ENCODE measurements at regions not wholly inside any gene's neighbourhood (a gene's known extent, or its start where the extent isn't known, plus 50 kb on each side); places are given as distances from the start of the nearest gene placed in this dataset.
"Not testable (repeated sequence)": the region's sequence is repeated elsewhere in the genome, so short reads cannot be mapped to it uniquely, and the experiment has no call there.

- no peak for DNase-seq (ENCODE audit: insufficient read length, low spot score)
- no peak for FAIRE-seq
Observed at GRCh38 chr16:73427164-73427563, 379.2 kb upstream of the ZFHX3 start.

GRCh38 chr16:73426433-73427160, 378.7 kb upstream of the ZFHX3 start:
- DNase-seq (ENCODE audit: insufficient read length, low spot score) (no peak), FAIRE-seq (no peak)

DNA sequence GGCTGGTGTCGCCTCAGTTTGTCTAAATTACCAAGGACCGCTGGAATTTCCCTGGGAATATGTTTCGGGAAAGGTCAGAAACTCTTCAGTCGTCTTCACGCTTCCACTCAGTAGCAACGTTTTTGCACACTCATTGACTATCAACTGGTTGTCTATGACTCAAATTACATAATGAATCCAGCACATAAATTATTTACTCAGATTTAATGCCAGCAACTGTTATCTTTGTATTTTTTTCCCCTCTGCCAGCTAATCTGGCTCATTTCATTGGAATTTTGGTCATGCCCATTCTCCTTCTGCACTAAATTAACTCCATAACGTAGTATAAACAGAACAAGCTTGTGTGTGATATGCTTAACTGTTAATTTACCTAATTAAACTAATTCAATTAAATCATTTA, 372.7 kb upstream of the ZFHX3 start:
- FAIRE-seq (no peak), DNase-seq (ENCODE audit: insufficient read length, low spot score) (no peak)

DNA sequence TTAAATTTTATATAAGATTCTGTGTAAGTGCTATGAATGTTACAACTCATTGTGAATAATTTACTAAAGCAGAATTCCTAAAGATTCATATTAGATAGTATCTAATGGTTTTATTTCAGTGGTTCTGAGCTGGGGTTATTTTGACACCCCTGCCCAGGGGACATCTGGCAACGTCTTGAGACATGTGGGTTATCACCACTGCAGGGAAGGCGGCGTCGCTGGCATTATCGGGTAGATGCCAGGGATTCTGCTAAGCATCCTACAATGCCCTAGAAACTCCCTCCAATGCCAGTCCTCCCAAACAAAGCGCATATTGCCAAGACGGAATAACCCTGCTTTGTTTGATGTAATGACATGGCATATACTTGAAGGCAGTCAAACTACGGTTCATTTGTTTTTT, 372.3 kb upstream of the ZFHX3 start:
- no peak for DNase-seq (ENCODE audit: insufficient read length, low spot score)
- FAIRE-seq: no peak

GRCh38 chr16:73418691-73419090, 370.8 kb upstream of the ZFHX3 start:
- DNase-seq (ENCODE audit: insufficient read length, low spot score) (no peak), FAIRE-seq (no peak)

DNA sequence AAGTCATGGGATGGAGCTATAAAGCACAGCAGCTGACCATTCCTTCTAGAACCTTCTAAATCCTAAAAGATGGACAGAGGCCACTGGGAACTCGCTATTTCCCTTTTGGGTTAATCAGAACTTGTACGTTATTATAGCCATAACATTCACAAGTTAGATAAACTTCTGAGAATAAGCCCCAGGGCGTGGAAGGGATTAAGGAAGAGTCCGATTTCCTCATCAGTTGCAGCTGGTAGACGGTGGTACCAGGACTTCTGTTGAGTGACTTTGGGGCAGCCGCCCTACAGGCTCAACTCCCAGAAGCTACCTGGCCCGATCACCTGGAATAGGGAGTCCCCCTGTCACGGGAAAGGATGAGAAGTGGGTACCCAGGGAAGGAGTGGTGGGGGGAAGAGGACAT, 370.1 kb upstream of the ZFHX3 start:
- no peak for FAIRE-seq
- DNase-seq (ENCODE audit: insufficient read length, low spot score): no peak

DNA sequence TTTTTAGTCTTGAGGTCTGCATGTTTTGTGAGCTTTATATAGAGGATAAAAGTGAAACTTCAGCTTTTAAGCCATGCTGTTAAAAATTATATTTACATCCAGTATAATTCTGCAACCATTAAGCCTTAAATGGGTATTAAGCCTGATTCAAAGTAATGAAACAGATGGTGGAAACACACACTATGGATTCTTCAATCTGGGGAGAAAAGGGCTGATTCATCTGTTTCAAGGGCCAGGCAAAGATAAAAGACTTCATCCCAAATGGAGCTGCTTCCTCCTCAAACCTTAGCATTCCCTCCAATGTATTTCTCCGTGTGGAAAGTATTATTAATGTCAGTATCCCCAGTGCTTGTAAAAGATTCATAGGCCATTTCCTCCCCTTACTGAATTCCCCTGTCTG, 367.4 kb upstream of the ZFHX3 start:
- DNase-seq (ENCODE audit: insufficient read length, low spot score) (no peak), FAIRE-seq (no peak)

- no peak for DNase-seq (ENCODE audit: insufficient read length, low spot score)
- FAIRE-seq: no peak
Observed at GRCh38 chr16:73414638-73415037, 366.7 kb upstream of the ZFHX3 start.

DNA sequence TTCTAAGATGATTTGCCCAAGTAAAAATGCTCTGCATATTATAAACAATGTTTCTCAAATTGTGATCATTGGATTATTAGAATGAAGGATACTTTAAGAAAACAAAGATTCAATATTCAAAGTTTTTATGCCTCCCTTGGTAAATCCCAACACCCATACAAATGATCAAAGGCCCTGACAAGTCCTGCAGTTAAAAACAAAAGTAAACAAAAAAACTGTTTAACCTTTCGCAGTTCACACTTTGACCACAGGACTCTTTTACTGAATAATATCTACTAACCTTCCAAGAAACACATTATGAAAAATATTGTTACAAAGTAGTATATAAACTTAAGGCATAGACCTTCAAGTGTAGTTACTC, 365.9 kb upstream of the ZFHX3 start:
- FAIRE-seq (no peak), DNase-seq (ENCODE audit: insufficient read length, low spot score) (no peak)

GRCh38 chr16:73413091-73413829, 365.3 kb upstream of the ZFHX3 start:
- DNase-seq (ENCODE audit: insufficient read length, low spot score) (no peak), FAIRE-seq (no peak)

DNA sequence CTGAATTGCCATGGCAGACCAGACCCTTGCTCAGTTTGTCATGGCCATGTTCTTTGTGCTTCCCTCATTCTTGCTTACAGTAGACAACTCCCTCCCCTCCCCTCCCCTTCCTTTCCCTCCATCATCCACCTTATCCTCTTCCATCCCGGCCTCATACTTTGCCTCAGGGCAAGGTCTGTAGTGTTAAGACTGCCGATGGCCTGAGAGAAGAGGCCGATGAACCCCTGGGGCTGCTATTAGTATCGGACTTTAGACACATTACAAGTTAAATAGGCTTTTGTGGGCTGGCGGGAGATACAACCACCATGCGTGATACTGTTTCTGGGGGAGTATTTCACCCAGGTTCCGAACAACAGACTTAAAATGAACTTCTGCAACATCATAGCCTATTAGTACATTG, 364.5 kb upstream of the ZFHX3 start:
- DNase-seq (ENCODE audit: insufficient read length, low spot score) (no peak), FAIRE-seq (no peak)

DNA sequence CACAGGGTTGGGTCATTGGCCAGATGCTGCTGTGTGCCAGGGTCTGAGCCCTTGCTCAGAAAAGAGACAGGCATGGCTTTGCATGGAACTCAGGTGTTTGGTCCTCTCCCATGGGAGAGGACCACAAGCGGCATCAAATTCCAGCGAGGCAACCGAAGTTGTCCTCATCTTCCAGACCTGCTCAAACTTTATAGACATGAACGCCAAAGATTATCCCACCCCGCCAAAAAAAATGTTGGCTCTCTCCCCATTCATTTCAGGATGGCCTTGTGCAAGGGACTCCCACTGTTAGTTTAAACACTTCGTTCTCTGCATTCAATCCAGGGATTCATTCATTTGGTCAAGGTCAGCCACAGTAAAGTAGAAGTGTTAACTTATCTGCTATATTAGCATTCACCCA, 360.8 kb upstream of the ZFHX3 start:
- DNase-seq (ENCODE audit: insufficient read length, low spot score) (no peak), FAIRE-seq (no peak)

DNA sequence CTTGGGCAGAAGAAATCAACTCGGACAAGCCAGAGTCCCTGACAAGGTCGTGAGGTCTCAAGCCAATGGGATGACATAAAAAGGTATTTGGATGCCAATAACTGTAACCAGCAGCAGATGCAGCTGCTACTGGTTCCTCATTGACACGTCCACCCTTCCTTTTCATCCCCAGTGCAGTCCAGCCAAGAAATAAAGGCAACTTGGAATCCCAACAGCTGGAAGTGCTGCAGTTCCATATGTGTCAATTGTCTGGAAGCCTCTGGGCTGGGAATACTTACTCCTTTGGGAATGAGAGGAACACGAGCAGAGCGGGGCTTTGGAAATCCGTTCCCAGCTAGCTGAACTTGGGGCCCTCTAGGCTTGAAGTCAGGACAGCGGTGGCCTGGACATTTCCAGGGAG, 360.4 kb upstream of the ZFHX3 start:
- no peak for FAIRE-seq
- DNase-seq (ENCODE audit: insufficient read length, low spot score): no peak

- FAIRE-seq: no peak
- DNase-seq (ENCODE audit: insufficient read length, low spot score): no peak
Observed at GRCh38 chr16:73405851-73406250, 357.9 kb upstream of the ZFHX3 start.

- DNase-seq (ENCODE audit: insufficient read length, low spot score) (no peak), FAIRE-seq (no peak)
Observed at GRCh38 chr16:73404001-73404400, 356.1 kb upstream of the ZFHX3 start.

DNA sequence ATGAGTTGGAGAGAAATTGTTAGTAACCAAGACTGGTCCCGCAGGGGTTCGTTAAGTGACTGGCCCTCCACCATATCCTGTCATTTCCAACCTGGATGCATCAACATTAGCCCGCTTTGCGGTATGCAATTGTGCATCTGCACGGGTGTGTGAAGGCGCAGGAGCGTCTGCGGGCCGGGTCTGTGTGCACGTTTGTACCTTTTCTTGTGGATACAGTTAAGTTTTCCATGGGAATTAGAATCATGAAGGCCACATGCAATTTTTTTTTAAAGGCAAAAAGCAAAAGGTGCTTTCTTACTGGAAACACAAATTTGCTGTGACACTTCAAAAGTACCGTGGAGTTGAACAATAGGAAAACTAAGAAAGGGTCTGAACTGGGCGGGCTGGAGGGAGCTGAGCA, 355.4 kb upstream of the ZFHX3 start:
- DNase-seq (ENCODE audit: insufficient read length, low spot score) (no peak), FAIRE-seq (no peak)

DNA sequence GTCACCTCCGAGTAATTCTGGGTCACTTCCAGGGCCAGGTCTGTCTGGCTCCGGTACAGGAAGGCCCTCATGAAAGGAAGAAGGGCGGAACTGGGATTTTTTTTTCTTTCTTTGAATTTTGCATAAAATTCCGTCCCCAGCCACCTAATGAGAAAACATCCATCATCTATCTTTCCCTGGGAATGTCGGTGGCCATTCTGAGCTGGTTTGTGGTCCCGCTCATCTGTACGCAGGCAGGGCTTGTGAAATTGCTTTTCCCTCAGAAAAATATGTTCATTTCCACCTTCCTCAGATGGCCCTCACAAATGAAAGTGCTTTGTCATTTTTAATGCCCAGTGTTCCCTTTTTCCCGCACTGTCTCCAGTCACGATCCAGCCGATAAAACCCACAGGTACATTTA, 353.0 kb upstream of the ZFHX3 start:
- FAIRE-seq (no peak), DNase-seq (ENCODE audit: insufficient read length, low spot score) (no peak)

GRCh38 chr16:73399997-73400396, 352.1 kb upstream of the ZFHX3 start:
- FAIRE-seq (no peak), DNase-seq (ENCODE audit: insufficient read length, low spot score) (no peak)

DNA sequence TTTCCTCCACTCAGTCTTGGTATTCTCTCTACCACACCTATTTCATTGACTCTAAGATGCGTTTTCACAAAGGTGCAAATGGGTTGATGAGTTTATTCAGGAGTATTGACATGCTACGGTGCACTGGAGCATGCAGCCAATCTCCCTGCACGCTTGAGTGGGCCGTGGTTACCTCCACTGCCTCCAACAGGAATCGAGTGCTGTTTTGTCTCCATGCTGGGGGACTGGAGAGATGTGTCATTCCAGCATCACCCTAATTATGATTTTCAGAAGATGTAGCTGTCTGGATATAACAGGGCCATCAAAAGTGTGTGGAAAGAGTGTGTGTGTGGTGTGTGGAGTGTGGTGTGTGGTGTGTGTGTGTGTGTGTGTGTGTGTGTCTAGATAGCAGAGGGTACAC, 351.6 kb upstream of the ZFHX3 start:
- DNase-seq (ENCODE audit: insufficient read length, low spot score) (no peak), FAIRE-seq (no peak)

- not testable (repeated sequence) for FAIRE-seq; DNase-seq (ENCODE audit: insufficient read length, low spot score)
Observed at GRCh38 chr16:73398604-73399003, 350.7 kb upstream of the ZFHX3 start.

DNA sequence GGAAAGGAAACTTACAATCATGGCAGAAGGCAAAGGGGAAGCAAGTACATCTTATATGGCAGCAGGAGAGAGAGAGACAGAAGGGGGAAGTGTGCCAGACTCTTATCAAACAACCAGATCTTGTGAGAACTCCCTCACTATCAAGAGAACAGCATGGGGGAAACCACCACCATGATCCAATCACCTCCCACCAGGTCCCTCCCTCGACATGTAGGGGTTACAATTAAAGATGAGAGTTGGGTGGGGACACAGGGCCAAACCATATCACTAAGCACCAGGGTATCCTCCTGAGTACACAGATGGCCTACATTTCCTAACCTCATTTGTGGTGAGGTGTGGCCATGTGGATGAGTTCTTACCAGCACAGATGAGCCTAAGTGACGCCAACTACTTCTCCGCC, 348.6 kb upstream of the ZFHX3 start:
- FAIRE-seq (no peak), DNase-seq (ENCODE audit: insufficient read length, low spot score) (no peak)

DNA sequence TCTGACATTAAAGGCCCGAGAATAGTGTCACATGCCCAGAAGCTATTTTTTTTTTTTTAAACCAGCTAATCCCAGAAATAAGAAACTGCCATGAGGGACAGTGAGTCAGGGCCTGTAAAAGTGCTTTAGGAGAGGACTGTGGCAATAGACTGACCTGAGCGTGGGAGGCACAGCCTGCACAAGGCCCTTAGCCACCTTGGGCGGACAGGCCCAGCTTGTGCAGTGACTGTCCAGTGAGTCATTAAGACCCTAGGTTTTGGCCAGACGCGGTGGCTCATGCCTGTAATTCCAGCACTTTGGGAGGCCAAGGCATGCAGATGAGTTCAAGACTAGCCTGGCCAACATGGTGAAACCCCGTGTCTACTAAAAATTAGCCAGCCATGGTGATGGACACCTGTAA, 343.0 kb upstream of the ZFHX3 start:
- FAIRE-seq: no peak
- DNase-seq (ENCODE audit: insufficient read length, low spot score): no peak

- no peak for FAIRE-seq
Observed at GRCh38 chr16:73390491-73390890, 342.6 kb upstream of the ZFHX3 start.

More at GRCh38 chr16:73390491-73390890, 342.6 kb upstream of the ZFHX3 start:
- DNase-seq (ENCODE audit: insufficient read length, low spot score): no peak
